CD4-positive, alpha-beta T cell (primary cell): ENCODE measurements at regions not wholly inside any gene's neighbourhood (a gene's known extent, or its start where the extent isn't known, plus 50 kb on each side); places are given as distances from the start of the nearest gene placed in this dataset.

ENCODE experiments used
- ATAC-seq: fragments of 200-7000 bp; cut with Tn5 transposase; one replicate; pipeline ENCODE4 v1.10.0; 2022; ENCODE audit warnings: mild to moderate bottlenecking; ENCODE audit not compliant: poor library complexity
- CTCF ChIA-PET: fragments of 350-600 bp; sonication (Branson Sonifier 250); formaldehyde crosslinking; loops from one replicate; lab custom pipeline; 2021; ENCODE audit warnings: antibody characterized with exemption, inconsistent platforms; lab: Charles Lee
- POLR2A ChIA-PET: fragments of 350-600 bp; sonication (Branson Sonifier 250); formaldehyde crosslinking; loops from one replicate; lab custom pipeline; 2021; ENCODE audit warnings: antibody characterized with exemption, inconsistent platforms; lab: Charles Lee
- DNase-seq, 14 experiments: peaks; one replicate each; pipeline ENCODE4 v3.0.0-alpha.2; 2013 to 2020; ENCODE audit warnings: mixed read lengths in 2 of 14
- H3K27ac ChIP-seq, 2 donors: one replicate each; pipeline versions ENCODE4 v1.5.1 to v1.7.0; 2013; ENCODE audit warnings: low read length in 2 of 2, low read depth in 1 of 2, mild to moderate bottlenecking in 1 of 2
- H3K27me3 ChIP-seq, 2 experiments: 1 replicate in 1 of 2; 2 replicates in 1 of 2; pipeline versions ENCODE4 v1.6.1 to v1.7.0; 2013; ENCODE audit warnings: low read length in 2 of 2, control low read depth in 1 of 2, mild to moderate bottlenecking in 1 of 2, moderate library complexity in 1 of 2; ENCODE audit not compliant: insufficient read depth in 2 of 2, control insufficient read depth in 1 of 2
- H3K36me3 ChIP-seq: one replicate; pipeline ENCODE4 v1.6.1; 2013; ENCODE audit warnings: low read length, control low read depth; ENCODE audit not compliant: insufficient read depth
- H3K4me1 ChIP-seq: one replicate; pipeline ENCODE4 v1.6.1; 2013; ENCODE audit warnings: low read length, control low read depth; ENCODE audit not compliant: insufficient read depth
- H3K4me3 ChIP-seq: one replicate; pipeline ENCODE4 v1.5.1; 2013; ENCODE audit warnings: mild to moderate bottlenecking, low read length, moderate library complexity
- H3K9me3 ChIP-seq, 2 experiments: 1 replicate in 1 of 2; 2 replicates in 1 of 2; pipeline versions ENCODE4 v1.6.1 to v1.7.0; 2013; ENCODE audit warnings: low read length in 2 of 2, mild to moderate bottlenecking in 2 of 2, control low read depth in 1 of 2, moderate library complexity in 1 of 2; ENCODE audit not compliant: control insufficient read depth in 1 of 2, insufficient read depth in 1 of 2
- H3K27ac Mint-ChIP-seq: one replicate; pipeline ENCODE4 v1.8.0; 2020; ENCODE audit warnings: mixed read lengths
- H3K27me3 Mint-ChIP-seq: one replicate; pipeline ENCODE4 v1.8.0; 2021; ENCODE audit warnings: mixed read lengths
- H3K36me3 Mint-ChIP-seq: one replicate; pipeline ENCODE4 v1.8.0; 2021; ENCODE audit warnings: low read depth, mixed read lengths
- H3K4me1 Mint-ChIP-seq: one replicate; pipeline ENCODE4 v1.8.0; 2021; ENCODE audit warnings: low read depth, mixed read lengths
- H3K4me3 Mint-ChIP-seq: one replicate; pipeline ENCODE4 v1.8.0; 2020; ENCODE audit warnings: mild to moderate bottlenecking, mixed read lengths
- H3K9me3 Mint-ChIP-seq: one replicate; pipeline ENCODE4 v1.8.0; 2020; ENCODE audit warnings: mixed read lengths
- intact Hi-C, 2 experiments: fragments of 100-400 bp; cut with DNase I in 1 of 2; cut with micrococcal nuclease in 1 of 2; formaldehyde crosslinking; loops; one replicate each; pipeline versions ENCODE4 v1.15.1 to v1.9.0; 2023 to 2025; cut with DNase I, micrococcal nuclease
- TF ChIP-seq, protein P1 (sequence below): fragments of 200-600 bp; IDR thresholded peaks from one replicate; pipeline ENCODE4 v1.8.0; 2022; ENCODE audit warnings: antibody characterized with exemption, mild to moderate bottlenecking

DNA sequence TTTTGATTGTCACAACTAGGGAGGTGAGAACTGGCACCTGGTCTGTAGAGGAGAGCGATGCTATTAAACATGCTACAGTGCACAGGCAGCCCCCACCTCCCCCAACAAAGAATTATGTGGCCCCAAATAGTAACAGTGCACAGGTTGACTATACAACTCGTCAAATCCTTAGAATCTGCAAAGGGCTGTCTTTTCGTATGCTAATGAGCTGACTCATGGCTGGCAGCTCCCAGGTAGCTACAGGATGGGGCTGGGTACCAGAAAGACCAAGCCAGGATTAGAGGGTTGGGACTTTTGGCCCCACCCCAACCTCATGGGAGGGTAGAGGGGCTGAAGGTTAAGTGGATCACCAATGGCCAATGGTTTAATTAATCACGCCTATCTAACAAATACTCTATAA, 104.7 kb upstream of the SORBS2 start:
- DNase-seq (no peak), ATAC-seq (no peak)
- H3K36me3 ChIP-seq: no peaks in the 10 kb centered on the region
- POLR2A ChIA-PET: no interaction called here
- H3K36me3 Mint-ChIP-seq: no peaks in the 10 kb centered on the region
- no peaks in the 10 kb centered on the region for H3K27me3 ChIP-seq
- no peak overlapping the region for H3K4me3 ChIP-seq
- no peak overlapping the region for H3K27ac ChIP-seq
- CTCF ChIA-PET: no interaction called here
- no peak overlapping the region for H3K27ac Mint-ChIP-seq
- no peaks in the 10 kb centered on the region for H3K9me3 ChIP-seq
- TF ChIP-seq, protein P1, sequence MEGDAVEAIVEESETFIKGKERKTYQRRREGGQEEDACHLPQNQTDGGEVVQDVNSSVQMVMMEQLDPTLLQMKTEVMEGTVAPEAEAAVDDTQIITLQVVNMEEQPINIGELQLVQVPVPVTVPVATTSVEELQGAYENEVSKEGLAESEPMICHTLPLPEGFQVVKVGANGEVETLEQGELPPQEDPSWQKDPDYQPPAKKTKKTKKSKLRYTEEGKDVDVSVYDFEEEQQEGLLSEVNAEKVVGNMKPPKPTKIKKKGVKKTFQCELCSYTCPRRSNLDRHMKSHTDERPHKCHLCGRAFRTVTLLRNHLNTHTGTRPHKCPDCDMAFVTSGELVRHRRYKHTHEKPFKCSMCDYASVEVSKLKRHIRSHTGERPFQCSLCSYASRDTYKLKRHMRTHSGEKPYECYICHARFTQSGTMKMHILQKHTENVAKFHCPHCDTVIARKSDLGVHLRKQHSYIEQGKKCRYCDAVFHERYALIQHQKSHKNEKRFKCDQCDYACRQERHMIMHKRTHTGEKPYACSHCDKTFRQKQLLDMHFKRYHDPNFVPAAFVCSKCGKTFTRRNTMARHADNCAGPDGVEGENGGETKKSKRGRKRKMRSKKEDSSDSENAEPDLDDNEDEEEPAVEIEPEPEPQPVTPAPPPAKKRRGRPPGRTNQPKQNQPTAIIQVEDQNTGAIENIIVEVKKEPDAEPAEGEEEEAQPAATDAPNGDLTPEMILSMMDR: no peak
- no peak overlapping the region for H3K4me3 Mint-ChIP-seq
- H3K4me1 ChIP-seq: no peaks in the 10 kb centered on the region
- H3K27me3 Mint-ChIP-seq: peaks cover 2% of the 10 kb centered on the region
- intact Hi-C loops: no loop called here
- H3K4me1 Mint-ChIP-seq: no peaks in the 10 kb centered on the region
- H3K9me3 Mint-ChIP-seq: no peaks in the 10 kb centered on the region

DNA sequence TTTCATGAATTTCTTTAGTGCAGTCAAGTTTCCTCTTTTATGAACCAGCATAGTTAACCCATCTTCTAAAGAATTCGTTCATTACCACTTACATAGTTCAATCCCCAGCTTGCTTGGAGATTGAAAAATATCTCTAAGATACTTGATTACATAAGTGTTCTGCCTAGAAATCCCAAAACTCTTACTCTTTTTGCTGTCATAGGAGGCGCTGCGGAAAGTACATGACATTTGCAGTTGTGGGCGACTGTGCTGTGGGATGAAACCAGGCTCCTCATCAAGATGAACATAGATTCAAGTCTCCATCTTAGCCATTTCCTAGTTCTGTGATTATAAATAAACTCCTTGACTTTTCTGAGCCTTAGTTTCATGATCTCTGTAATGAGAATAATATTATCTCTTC, 107.1 kb upstream of the SORBS2 start:
- H3K9me3 Mint-ChIP-seq: peaks cover 3% of the 10 kb centered on the region
- H3K4me3 Mint-ChIP-seq: no peak overlapping the region
- H3K27me3 Mint-ChIP-seq: peaks cover 4% of the 10 kb centered on the region
- no peaks in the 10 kb centered on the region for H3K4me1 ChIP-seq
- no peak overlapping the region for H3K27ac Mint-ChIP-seq
- no peak overlapping the region for H3K4me3 ChIP-seq
- H3K36me3 Mint-ChIP-seq: no peaks in the 10 kb centered on the region
- ATAC-seq (no peak), DNase-seq (no peak)
- TF ChIP-seq, protein P1: no peak
- CTCF ChIA-PET: no interaction called here
- no peaks in the 10 kb centered on the region for H3K36me3 ChIP-seq
- no peaks in the 10 kb centered on the region for H3K4me1 Mint-ChIP-seq
- H3K27ac ChIP-seq: no peak overlapping the region
- no peaks in the 10 kb centered on the region for H3K27me3 ChIP-seq
- POLR2A ChIA-PET: no interaction called here
- intact Hi-C loops: no loop called here
- H3K9me3 ChIP-seq: no peaks in the 10 kb centered on the region

DNA sequence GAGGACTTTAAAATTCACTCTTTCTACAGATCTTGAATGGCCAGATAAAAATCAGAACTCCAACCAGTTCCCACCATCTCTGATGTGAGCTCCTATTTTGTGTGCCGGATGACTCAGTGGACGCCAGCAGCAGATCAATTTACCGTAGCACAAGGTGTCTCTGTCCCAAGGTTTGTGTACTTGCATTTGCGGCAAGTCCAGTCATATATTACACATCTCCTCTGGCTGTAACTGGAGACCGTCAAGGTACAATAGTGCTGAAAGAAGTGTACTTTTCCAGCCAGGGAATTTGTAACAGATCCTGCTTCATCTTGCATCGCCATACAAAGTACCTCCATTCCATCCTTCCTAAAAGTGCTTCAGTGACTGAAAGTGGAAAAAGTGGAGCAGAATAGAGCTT, 108.2 kb upstream of the SORBS2 start:
- Mint-ChIP-seq H3K36me3 (no peaks in the 10 kb centered on the region), H3K9me3 (peaks cover 3% of the 10 kb centered on the region), H3K27ac (no peak overlapping the region), H3K4me3 (no peak overlapping the region), H3K27me3 (peaks cover 4% of the 10 kb centered on the region), H3K4me1 (no peaks in the 10 kb centered on the region)
- intact Hi-C loops: no loop called here
- Histone ChIP-seq H3K9me3 (no peaks in the 10 kb centered on the region), H3K27me3 (no peaks in the 10 kb centered on the region), H3K36me3 (no peaks in the 10 kb centered on the region), H3K27ac (no peak overlapping the region), H3K4me3 (no peak overlapping the region), H3K4me1 (no peaks in the 10 kb centered on the region)
- ChIA-PET POLR2A (no interaction called here), CTCF (no interaction called here)
- DNase-seq (no peak), ATAC-seq (no peak)
- TF ChIP-seq, protein P1: no peak
